GM04503 (cell line): ENCODE measurements at regions not wholly inside any gene's neighbourhood (a gene's known extent, or its start where the extent isn't known, plus 50 kb on each side); places are given as distances from the start of the nearest gene placed in this dataset.

Experiments
- DNase-seq: peaks from one replicate; pipeline ENCODE4 v3.0.0-alpha.2; 2012; ENCODE audit warnings: low read depth

DNA sequence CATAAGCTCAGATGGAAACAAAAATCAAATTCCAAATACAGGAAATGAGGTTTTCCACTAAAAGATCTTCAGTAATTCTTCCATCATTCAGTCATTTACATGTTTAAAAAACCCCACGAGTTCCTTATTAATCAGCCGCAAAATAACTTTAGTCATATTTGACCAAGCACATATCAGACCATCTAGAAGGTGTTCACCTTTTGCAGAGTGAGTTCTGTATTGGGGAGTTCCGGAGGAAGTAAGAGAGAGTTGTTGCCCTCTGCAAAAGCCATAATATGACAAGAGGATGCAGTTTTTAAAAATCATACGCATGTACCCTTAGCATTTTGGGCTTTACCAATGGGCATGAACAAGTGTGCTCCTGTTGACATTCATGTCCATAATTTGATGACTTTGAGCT is 61.6 kb downstream of the CCR1 start:
- no peak for DNase-seq

DNA sequence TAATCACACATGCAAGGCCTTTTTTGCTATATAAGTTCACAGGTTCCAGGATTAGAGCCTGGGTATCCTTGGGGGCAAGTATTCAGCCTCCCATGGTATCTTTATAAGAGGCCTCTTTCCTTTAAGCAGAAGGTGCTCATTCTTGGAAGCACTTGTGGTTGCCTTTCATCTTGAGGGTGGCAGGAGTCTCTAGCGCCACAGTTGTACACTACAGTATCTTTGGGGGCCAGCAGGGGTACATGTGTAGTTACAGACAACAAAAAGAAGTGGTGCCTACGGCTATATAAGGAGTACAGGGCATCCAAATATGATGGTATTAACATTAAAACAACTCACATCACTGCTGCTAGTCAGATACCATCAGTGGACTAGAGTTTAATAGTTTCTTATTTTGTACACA is 62.1 kb downstream of the CCR1 start:
- DNase-seq, result no peak

DNA sequence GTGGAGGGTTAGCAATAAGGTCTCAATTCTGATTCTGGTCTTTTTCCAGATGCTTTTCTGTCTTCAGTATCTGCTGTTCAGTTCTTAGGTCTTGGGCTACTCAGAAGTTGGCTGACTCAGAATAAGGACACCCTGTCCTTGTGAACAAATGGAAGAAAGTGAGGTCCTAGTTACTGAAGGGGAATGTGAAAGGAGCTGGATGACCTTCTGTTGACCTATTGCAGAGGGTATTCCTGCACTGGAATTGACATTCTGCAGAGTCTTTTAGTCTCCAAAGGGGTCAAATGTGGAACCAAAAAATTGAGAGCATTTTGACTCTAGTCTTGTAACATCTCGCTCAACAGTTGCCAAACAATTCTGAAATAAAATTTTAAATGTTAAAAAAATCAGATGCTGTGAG is 63.0 kb downstream of the CCR1 start:
- no peak for DNase-seq

DNA sequence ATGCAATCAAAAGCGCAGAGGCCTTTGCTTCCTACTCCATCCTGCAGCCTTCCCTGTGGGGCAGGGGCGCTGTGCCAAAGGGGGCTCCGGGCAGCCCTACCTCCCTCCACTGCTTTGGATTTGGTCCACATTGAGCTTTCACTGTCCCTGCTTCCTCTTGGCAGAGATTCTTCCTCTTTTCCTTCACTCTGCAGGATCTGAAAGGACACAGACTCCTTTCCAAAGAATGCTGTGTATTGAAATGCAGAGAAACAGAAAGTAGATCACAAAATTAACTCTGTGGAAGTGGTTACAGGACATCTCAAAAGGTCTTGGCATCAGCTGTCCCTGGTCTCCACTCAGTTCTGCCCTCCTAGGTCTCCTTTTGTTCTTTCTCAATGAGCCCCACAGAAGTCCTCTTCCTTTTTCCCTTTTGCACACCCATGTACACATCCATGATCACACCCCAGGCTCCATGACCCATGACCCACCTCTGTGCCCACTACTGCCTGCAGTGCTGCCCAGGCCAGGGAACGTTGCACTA is 64.1 kb downstream of the CCR1 start:
- DNase-seq, result no peak

DNA sequence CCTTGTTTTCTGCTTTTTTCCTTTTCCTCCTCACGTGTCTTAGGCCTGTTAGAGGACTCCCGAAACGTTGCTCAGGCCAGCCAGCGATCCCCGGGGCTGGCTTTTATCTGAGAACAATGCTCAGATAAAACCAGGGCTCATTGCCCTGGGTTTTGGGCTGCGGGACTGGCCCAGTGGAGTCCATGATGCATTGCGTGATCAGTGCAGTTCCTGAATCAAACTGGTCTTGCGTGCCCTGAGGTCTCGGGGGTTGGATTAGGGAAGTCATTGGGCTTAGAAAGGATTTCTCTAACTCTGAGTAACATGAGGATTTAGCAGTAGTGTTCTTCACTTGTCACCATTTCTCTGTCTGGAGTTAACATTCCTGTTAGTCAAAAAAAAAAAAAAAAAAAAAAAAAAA is 66.3 kb downstream of the CCR1 start:
- no peak for DNase-seq

DNA sequence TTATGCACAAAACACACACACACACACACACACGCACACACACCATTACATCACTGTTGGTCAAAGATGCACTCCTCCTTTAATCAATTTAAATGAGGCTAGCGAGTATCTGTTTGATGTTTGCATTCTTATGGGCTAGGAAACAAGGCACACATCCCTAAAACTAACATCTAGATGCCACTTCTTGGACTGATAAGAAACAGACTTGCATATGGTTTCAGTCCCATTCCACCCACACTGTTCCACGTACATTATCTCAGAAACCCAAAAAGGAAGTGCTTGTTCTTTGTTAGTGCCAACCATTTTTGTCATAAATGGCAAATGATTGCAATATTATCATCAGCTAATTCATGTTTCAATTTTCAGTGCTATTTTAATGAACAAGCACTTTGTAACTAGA is 69.5 kb downstream of the CCR1 start:
- no peak for DNase-seq

DNA sequence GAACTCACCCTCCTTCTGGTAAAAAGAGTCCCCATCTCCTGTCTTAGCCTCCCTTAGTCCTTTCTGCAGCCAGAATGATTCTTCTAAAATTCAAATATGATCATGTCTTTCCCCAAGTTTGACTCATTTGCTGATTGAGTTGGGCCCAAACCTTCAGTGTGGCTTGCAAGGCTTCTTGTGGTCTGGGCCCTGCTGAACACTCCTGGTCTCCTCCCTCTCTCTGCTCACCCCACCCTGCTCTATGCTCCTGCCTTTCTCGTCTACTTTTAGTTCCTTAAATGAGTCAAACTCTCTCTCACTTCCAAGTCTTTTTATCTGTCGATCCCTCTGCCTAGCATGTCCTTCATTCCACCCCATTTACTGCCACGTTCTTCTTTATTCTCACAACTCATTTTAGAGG is 72.6 kb downstream of the CCR1 start:
- DNase-seq, result no peak

DNA sequence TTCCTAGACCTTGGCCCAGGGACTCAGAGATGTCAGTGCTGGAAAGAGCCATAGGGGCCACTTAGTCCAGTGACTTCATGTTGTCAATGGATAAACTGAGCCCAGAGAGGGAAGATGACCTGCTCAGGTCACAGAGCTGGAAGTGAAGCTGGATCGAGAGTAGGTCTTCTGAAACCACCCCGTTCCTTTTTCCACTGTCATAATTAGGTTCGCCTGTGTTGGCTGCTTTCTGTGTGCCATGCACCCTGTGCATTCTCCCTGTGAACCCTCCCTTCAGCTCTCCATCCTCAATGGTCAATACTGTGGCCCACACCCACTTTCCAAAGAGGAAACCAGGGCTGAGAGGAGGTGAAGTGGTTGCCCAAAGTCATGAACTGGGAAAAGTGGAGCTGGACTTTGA is 74.8 kb downstream of the CCR1 start:
- DNase-seq, result no peak

DNA sequence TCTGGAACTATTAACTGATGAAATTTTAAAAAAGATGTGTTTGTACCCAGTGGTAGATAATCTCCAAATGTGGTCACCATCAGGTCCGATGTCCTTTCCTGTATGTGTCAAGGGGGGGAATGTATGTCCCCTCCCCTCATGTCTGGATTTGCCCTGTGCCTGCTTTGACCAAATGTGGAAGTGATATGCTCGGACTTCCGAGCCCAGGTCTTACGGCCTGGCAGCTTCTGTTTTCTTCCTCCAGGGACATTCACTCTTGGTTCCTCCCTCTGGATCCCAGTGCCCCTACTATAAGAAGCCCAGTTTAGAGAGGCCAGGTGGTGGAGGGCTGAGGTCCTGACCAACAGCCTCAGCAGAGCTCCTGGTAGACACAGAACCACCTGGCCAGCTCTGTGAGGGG is 75.5 kb downstream of the CCR1 start:
- DNase-seq, result no peak

DNA sequence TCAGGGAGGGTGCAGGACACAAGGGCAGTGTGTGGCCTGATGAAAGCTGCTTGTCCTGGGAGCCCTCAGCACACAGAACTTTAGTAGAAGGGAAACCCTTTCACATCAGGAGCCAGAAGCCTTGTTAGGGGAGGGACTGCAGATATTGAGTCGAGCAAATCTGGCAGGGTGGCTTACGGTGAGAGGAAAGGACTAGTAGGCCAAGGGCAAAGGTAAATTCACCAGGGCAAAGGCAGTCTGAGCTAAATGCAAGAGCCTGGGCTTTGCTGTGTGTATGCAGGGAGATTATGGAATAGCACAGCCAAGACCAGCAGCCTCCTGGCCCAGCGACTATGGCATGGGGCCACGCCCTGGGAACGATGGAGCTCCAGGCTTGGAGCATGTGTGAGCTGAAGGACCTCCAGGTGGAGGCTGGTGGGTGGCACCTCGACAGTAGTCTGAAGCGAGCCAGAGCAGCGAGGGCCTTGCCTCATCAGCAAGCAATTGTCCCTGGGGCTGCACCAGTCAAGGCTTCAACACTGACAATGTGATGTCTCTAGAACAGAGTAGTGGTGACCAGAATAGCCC is 76.1 kb downstream of the CCR1 start:
- DNase-seq, result no peak

DNA sequence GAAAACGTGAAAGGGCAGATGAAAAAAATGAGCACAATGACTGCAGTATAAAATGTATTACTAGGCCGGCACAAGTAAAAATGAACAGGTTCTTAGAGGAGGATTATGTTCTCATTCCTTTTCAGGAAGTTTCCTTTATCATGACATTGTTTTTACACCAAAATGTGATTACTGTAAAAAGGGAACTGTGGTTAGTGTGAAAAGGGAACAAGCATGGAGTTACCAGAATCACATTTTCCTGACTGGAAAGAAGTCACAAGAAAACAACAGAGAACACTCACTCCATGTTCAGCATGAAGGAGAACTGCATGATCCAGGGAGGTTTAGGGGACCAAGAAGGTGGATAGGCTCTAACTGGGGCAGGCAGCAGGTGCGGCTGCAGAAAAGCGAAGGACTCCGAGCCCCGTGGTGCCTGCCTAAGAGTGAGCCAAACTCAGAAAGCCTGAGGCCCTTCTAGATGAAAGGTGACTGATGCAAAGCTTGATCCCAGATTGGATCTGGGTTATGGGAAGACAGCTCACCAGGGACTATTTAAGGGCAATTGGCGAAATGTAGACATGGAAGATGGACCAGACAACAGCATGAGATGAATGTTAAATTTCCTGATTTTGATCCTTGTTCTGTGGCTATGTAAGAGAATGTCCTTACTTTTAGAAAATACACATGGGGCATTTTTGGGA is 77.3 kb downstream of the CCR1 start:
- no peak for DNase-seq

DNA sequence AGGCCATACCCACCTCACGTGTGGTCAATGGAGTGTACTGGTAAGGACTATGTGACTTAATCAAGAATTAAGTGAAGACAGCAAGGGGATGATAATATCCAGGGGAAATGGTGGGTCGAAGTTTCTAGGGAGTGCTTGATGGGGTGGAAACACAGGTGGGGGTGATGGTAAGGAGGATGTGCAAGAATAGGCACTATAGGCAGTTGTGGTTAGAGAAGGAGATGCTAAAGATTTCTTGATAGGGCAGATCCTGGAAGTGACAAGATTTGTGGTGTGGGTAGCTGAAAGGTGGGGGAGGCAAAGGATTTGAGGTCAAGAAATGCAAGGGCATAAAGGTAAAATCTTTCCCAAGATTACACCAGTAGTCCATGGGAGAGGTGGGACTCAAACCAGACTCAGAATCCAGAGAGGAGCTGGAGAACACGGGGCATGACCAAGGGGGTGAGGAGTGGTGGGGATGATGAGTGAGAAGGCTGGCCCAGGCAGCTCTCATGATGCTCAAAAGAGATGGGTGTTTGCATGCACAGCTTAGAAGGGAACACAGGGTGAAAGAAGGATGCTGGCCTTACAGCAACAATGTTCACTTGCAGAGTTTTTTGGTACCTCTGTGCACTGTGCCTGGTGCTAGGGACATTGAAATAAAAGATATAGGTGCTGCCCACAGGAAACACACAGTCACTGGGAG is 78.4 kb downstream of the CCR1 start:
- no peak for DNase-seq

DNA sequence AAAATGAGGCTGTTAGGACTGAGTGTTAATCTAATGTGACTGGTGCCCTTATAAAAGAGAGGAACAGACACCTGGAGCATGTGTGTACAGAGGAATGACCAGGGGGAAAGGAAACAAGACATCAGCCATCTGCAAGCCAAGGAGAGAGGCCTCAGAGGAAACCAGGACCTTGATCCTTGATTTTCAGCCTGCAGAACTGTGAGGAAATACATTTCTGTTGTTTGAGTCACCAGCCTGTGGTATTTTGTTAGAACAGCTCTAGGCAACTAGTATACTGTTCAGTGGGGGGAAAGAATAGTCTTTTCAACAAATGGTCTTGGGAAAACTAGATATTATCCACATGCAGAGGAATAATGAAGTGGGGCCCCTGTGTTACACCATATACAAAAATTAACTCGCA is 80.6 kb downstream of the CCR1 start:
- peak; percentile 83 for DNase-seq

DNA sequence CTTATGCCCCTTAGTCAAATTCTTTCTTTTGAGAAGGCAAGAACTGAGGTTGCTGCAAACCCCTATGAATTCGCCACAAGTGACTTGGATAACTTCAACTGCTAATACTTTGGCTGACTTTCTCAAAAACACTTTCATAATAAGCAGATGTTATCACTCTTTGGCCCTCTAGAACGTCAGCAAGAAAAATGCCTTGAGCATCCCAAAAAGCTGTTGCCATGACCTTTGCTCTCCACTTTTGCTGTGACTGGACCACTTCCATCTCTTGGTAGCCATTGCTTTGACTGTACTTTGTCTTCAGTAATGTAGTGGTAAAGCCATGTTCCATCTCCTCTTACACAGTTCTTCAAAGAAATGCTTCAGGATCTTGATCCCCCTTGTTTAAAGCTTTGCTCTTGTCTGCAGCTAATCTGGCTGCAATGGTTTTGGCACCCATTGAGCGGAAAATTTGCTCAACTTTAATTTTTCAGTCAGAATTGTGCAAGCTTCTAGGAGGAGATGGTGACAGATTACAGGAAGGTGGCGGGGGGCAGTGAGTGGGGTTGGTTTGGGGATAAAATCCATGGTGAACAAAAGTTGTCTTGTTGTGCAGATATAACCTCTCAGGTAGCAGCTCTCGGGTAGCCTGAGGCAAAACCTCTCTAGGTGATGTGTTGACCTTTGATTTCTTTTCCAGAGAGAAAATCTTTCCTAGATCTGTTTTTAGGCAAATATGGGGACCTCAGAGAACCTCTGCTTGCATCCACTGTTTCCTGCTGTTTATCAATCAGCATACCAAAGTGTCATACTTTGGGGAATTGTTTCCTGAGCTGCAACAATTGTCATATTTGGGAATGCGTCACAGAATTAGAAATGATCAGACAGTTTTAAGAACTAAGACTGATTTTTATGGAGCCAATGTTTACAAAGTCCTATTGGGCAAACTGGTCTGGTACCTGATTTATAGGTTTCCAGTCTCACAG is 83.6 kb downstream of the CCR1 start:
- DNase-seq, result peak; percentile 20

DNA sequence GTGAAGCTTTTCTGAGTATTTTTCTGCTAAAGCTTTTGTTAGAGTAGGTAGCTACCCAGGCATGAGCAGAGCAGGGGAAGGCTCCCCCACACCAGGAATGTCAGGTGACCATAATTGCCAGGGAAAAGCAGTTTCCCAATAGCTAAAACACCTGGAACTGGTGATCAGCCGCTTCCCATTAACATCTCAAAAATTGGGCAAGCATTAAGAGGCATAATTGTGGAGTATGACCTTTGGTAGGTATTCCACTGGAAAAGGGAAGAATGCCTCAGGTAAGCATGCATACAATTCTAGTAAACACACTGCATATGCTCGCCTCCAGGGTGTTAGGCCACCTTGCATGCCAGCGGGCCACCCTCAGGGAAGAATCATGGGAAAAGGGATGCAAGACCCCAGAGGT is 84.5 kb downstream of the CCR1 start:
- no peak for DNase-seq

DNA sequence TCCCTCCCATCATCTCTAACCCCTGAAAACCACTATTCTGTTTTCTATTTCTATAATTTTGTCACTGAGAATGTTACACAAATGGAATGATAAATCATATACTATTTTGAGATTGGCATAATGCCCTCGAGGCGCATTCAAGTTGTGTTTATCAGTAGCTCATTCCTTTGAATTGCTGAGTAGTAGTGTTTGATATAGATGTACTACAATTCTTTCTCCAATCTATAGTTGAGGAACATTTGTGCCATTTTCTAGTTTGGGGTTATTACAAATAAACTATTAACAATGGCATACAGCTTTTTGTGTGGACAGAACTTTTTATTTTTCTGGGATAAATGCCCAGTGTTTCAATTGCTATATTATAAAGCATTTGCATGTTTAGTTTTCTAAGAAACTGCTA is 86.0 kb downstream of the CCR1 start:
- DNase-seq, result no peak

DNA sequence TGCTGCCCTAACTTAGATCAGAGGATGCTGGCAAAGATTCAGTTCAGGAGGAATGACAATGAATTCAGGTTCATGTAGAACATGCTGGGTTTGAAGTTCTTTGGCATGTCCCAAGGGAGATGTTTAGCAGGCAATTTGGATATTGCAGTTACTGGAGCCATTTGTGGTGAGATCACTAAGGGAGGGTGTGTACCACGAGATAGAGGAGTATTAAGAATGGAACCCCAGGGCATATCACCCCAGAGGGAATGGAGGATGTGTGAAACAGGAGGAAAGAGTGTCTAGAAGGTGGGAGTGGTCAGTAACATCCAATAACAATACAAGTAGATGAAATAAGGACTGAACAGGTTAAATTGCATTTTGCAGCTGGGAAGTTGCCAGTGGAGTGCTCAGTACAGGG is 87.1 kb downstream of the CCR1 start:
- no peak for DNase-seq

DNA sequence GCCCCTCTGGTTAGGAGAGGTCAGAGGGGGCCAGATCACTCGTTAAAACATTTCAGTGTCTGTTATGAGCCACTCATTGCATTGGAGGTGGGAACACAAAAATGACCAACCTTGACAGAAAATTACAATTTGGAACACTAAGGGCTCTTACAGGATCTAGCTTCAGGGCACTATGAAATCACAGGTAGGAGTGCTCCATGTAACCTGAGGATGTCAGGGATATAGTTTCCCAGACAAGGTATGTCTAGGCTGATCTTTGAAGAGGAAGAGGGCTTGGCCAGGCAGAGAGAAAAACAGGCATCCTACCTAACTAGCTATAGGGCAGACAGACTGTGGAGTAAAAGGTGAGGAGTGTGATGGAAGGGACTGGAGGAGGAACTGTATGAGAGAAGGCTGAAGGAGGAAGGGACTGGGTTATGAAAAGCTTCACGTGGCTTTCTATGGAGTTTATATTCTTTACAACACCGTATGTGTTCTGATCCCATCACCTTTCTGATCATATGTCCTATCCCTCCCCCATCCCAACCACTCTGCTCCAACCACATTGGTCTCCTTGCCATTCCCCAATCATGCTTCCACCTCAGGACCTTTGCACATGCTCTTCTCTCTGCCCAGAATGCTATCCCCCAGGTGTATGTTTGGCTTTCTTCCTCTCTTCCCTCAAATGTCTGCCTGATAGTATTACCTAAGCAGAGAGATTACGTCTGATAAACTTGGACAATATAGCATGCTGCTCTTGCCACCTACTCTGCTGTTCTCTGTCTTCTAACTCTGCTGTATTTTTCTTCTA is 88.2 kb downstream of the CCR1 start:
- DNase-seq, result no peak

DNA sequence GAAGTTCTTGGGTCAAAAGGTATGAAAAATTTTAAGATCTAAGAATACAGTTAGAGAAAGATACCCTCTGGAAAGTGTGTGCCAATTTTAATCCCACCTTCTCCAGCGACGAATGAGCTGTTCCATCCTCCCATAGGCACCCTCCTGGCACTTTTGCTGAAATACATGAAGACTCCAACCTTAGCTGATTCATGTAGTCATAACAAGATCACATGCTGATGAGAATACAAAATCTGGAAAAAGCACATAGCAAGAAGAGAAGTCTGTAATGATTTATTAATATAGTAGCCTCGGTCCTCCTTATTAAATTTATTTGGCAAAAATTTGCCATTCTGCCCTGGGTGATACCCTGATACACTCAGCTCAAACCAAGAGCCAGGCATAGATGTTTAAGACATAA is 88.9 kb downstream of the CCR1 start:
- no peak for DNase-seq

DNA sequence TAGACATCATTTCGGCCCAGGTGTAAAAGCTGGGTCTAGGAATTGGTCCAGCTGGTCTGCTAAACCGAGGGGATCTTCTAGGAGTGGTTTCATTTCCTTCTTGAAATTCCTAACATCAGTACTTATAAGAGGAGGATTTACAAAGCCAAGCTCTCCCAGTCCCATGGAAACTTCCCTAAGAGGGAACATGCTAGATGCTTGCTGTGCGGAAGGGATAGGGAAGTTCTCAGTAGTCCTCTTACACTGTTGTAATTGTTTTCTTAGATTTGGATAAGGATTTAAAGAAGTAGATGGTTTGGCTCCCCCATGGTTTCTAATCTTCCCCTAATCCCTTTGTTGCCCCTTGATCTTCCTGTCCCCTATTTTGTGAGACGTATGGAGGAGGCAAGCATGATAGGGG is 89.7 kb upstream of the XCR1 start:
- DNase-seq, result no peak

DNA sequence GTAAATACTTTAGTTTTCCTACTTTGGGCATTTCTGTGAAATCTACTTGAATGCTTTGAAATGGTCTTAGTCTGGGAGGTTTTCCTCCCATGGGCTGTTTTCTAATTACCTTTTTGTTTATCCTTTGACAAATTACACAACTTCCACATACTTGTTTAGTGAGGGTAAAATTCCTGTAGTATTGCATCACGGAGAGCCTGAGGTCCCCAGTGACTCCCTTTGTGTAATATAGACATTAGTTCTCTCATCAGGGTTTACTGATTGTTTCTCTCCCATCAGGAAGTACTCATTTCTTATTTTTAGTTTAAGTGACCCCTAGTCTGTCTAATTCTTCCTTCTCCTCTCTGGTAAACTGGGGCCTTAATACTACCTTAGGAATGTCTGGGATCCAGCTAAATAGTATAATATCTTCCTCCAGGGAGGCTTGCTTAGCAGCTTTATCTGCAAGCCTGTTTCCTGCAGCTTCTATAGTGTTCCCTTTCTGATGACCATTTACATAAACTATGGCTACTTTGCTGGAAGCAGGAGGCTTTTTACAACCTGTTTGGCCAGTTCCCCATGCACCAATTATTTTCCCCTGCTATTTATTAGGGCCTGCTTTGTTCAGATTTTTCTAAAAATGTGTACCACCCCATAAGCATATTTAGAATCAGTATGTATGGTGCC is 87.2 kb upstream of the XCR1 start:
- peak; percentile 58 for DNase-seq
